NOMO-1 (cell line): ENCODE measurements at regions not wholly inside any gene's neighbourhood (a gene's known extent, or its start where the extent isn't known, plus 50 kb on each side); places are given as distances from the start of the nearest gene placed in this dataset.
"Not testable (repeated sequence)": the region's sequence is repeated elsewhere in the genome, so short reads cannot be mapped to it uniquely, and the experiment has no call there.

ENCODE experiments used
- DNase-seq, 2 experiments: peaks; one replicate each; lab custom pipeline; 2025; ENCODE audit not compliant: unreplicated experiment in 2 of 2; lab: John Stamatoyannopoulos, UW

DNA sequence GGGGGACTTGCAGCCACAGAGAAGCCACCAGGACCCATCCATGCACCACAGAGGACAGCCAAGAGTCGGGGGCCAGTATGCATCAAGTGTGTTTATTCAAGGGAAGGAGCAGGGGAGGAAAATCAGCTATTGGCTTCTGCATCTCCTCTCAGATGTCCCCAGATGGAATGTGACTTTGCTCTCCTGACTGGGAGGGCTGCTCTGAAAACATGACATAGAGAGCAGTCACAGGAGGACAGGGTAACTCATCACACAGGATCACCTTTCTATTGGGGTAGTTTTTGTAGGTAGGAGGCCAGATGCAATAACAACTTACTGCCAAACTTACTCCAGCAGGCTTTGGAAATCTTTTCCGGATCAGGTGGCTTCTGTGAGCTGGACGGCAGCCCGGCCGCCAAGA is 121.0 kb upstream of the OPCML start:
- DNase-seq, result no peak

DNA sequence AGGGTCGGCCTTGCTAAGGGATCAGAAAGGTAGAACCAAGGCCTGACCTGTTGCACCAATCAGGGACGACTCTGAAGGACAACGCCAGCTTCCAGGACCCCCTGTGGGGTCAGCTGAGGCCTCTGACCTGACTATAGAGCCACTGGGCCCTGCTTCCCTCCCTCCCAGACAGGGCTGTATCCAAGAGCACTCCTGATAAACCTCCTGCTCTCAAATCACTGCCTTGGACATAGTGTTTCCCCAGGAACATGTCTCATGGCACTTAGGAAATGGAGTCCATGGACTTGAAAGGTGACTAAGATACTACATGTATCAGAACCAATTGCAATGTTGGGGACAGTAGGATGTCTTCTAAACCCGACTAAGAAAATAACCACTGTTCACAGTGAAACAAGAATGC is 117.8 kb upstream of the OPCML start:
- no peak for DNase-seq

DNA sequence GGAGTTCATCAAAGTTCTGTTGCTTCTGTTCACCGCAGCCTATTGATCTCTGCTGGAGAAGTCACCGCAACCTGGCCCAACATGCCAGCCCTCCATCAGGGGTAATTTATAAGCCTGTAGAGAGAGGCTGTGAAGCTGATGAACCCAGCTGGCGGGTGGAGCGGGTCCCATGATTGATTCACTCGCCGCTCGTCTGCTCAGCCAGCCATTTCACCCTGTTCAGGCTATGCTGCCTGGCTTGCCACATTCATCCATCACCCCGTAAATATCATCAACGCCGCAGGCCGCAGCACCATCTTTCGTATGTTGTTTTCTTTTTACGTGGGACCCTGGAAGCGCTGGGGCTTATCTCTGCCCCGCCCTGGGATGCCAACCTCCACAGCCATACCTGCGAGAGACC is 116.7 kb upstream of the OPCML start:
- no peak for DNase-seq

DNA sequence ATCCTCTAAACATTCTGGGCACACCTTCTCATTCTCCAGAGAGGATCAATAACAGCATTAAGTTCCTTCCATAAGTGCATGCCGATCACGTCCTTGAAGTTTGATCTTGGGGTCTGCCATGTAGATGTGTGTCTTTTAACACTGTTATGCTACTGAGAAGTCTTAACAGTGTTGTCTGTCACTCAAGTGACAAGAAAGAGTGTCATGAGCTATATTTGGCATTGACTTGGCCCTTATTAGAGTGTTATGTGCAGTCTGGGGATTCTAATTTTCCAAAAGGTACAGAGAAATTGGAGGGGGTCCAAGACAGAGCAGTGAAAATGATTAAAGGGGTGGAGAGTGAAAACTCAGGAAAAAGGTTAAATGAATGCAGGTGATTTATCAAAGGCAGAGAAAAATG is 107.1 kb upstream of the OPCML start:
- DNase-seq, result no peak

DNA sequence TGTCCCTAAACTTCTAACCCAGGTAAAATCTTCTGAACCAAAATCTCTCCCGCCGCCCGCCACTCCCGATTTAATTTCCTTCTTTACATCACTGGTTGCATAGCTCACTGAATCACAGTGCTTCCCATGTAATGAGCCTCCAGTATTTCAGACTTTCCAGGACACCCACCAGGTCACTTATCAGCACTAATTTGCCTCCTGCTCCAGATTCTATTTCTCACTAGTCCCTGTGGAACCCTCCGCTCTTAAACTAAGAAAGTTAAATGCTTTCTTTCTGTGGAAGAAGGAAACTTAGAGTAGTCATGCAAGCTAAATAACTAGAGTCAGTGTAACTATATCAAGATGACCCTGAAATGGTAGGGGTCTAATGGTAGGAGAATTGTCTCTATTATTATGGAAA is 106.6 kb upstream of the OPCML start:
- no peak for DNase-seq

DNA sequence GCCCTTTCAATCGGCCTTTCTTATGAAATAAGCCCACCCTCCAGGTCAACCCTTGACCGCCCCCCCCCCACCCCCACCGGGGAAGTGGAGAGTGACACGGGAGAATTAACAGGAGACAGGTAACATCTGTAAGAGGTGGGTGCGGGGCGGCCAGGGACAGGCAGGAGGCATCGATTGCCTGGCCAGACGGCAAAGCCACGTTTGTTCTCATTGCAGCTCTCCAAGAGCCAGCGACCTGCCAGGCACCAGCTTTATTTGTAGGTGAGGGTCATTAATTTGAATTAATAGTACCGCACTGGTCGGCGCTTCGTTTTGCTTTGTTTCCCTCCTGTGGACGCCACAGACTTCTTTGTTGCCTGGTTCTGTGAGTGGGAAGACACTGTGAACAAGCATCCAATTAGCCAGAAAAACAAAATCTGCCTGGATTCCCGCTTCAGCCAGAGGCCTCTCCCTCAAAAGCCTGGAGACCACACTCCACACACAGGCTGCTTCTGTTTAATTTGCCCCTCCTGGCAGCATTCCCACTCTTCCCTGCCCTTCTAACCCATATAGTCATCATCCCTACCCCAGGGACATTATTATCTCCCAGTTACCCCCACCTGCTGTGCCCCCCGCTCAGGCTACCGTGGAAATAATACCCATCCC is 104.5 kb upstream of the OPCML start:
- DNase-seq, result no peak

DNA sequence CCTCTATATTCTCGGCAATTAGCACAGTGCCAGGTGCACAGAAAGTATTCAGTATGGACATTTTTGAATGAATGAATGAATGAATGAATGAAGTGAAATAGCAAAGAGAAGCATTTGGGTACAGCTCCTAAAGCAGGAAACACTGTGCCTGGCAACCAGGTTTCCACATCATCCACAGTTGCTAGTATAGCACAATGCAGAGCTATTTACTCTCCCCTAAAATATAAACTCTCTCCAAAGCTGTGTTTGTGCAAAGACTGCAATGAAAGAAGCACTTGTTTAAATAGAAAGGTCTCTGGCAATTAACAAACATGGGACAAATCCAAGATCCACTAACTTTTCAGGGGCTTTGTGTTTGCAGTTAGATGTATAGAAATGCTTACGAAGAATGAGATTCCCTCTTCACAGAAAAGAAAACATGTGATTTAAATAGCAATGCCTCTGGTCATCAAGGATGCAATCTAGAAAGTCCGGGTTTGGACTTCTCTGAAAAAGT is 103.0 kb upstream of the OPCML start:
- DNase-seq, result no peak

DNA sequence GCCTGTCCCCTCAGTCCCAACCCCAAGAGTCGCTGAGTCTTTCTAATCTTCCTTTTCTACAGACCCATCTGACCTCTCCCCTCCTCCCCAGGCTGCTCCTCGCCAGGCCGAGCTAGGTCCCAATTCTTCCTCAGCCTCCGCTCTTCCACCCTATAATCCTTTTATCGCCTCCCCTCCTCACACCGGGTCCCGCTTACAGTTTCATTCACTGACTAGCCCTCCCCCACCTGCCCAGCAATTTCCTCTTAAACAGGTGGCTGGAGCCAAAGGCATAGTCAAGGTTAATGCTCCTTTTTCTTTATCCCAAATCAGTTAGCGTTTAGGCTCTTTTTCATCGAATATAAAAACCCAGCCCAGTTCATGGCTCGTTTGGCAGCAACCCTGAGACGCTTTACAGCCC is 96.1 kb upstream of the OPCML start:
- DNase-seq, result not testable (repeated sequence)

DNA sequence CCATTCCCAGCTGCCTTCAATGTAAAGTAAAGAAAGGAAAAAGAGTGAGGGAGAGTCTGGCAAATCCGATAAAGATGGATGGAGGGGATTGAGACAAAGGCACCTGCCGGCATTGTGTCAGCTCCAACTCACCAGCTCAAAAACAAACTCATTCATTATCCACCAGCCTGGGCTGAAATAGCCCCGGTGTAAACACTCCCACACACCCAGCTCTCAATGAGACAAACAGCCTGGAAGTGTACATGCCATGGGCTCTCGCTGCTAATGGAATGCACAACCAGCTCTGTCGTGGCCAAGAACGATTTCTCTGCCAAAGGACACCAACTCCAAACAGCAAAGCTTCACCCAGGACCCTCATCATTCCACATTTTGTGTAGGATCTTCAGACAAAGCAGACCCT is 89.3 kb upstream of the OPCML start:
- no peak for DNase-seq

DNA sequence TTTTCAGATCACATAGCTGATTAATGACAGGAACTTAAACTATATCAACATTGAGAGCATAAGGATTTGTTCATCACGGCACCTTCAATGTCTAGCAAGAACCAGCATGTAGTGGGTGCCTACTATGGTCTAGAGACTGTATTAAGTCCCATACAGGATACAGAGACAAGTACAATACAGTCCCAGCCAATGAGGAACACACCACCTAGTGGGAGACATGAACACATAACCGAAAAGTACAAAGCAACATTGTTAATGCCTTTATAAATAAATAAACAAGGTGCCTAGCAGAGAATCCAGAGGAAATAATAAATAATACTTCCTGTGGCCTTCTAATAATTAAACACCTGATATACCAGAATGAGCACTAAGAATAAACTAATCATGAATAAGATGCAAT is 87.7 kb upstream of the OPCML start:
- peak in 1 of 2 experiments; percentile 12 for DNase-seq

DNA sequence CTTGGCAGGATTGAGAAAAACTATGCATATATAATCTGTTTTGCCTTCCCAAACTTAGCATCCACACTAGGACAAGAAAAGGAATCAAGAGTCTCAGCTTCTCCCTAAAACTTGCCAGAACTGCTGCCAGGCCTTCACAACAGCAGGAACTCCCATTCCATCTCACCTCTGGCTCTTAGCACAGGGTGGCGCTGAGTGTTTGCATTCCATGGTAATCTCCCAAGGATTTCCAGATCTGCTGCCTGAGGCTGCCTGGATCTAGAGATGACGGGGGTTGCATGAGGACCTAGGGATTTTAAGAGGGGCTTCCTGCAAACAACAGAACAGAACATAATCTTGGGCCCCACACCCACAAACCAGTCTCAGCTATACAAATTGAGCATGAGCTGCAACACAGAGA is 87.1 kb upstream of the OPCML start:
- DNase-seq, result no peak

DNA sequence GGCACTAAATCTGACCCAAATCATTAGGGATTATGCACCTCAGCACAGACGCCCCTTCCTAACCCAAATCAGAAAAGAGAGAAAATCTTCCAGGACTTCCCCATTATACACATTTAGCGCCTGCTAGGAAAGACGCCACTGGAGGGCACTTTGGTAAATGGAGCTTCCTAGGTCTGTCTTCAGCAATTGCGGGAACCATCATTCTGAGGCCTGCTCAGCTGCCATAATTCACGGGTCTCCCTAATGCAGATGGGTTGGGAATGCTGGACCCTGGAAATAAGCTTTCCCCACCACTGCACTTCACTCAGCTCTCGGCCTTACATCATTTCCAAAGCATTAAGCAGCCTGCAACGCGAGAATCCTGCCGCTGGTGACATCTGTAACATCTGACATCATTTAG is 86.2 kb upstream of the OPCML start:
- no peak for DNase-seq

DNA sequence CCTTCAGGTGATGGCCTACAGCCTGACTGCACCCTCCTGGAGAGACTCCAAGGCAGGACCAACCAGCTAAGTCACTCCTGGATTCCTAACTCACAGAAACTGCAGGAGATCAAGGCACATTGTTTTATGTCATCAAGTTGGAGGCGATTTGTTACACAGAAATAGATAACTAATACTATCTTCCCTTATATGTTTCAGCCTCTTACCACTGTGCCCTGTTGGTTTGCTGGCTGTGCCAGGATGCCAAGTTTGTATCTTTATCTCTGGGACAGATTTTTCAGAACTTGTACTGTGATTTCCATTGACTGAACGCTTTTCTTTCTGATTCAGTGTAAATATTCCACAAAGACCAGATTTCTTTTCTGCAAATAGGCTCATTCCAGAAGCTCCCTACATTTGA is 76.2 kb upstream of the OPCML start:
- DNase-seq, result no peak

DNA sequence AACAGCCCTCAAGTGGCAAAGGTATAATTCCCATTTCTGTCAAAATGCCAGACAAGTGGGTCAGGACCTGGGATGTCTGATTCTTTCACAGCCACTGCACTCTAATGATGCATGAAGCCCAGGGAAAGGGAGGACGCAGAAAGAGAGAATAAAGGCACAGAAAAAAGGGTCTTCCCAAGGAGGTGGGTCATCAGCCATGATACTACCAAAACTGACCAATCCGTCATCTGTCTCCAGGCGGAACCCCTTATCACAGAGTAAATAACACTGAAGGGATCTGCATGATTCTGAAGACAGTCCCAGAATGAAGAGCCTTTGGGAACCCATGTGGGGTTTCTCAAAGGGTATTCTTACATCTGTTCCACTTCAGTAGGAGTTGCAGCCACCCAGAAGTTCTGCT is 73.8 kb upstream of the OPCML start:
- DNase-seq, result no peak

DNA sequence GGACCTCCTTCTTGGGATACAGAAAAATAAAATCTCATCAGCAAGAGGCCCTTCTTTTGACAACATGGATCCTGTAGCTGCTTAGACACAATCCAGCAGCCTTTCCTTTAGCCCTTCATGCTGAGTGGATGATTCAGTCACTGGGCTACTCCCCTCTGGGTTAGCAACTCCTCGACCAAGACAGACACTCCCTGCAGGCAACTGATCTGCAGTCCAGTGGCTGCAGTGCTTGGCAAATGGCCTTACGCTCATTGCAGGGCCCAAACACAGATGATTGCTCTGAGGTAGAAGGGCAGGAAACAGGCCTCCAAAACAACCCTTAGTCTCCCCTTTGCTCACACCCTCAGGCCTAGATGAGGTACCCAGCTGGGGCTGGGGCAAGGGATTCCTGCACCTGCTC is 73.2 kb upstream of the OPCML start:
- DNase-seq, result no peak

DNA sequence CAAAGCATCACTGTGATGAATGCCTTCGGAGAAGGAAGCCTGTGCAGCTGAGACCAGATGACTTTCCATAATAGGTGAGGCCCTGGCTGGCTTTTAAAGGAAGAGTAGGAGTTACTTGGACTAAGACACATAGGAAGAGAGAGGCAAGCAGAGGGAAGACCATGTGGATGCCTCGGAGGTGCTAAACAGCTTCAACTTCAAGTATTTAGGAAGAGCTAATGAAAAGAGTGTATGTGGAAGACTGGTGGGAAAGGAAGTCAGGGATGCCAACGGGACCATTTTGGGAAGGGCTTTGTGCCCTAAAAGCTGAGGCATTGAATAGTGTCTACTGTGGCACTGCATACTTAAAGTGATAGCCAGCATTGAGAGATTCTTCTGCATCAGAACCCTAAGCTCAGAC is 69.3 kb upstream of the OPCML start:
- DNase-seq, result no peak

DNA sequence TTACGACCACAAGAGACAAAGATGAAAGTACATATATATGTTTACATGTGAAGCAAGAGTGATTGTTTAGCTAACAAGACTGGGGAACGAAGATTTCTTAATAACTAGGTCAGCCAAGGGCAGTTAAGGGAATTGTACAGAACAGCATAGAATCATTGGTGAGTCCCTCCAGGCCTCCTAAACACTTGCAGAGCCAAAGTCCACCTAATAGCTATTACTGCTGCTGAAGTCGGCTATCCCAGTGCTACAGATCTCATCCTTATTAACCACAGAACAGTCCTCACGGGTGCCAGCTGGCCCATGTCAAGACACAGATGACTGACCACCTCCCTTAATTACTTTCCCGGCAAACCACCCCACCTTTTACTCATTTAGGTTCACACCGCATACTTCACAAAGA is 68.5 kb upstream of the OPCML start:
- DNase-seq, result no peak

DNA sequence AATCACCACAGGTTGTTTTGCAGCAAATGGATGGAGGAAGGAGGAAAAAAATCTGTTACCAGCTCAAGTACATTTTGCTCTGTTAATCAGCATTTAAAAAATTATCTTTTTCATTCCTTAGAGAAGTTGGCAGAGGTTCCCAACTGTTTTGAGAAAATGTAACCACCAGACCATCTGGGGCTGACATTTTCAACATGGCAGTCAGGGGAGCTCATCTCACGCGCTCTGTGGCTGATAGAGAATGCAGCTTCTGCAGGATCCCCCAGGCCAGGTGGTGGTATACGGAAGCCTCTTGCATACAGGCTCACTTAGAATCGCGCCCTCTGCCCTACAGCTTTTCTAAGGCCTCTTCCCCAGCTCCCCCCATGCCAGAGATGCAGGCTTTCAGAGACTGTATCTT is 68.0 kb upstream of the OPCML start:
- DNase-seq, result no peak

DNA sequence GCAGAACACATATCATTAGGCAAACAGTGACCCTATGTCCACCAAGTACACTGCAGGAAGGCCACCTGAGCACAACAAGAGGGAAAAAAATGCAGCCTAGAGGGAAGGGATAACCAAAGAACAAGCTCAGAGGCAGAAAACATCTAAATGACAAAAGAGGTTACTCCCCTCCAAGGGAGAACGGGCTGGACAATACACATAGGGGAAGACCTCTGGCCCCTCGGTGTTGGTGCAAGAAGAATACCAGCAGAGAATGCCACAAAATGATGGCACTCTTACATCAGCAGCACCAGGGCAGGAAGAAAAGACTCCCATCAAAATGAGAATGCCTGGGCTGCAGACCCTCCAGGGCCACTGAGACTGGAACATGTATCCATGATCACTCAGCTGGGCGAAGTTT is 66.6 kb upstream of the OPCML start:
- no peak for DNase-seq

DNA sequence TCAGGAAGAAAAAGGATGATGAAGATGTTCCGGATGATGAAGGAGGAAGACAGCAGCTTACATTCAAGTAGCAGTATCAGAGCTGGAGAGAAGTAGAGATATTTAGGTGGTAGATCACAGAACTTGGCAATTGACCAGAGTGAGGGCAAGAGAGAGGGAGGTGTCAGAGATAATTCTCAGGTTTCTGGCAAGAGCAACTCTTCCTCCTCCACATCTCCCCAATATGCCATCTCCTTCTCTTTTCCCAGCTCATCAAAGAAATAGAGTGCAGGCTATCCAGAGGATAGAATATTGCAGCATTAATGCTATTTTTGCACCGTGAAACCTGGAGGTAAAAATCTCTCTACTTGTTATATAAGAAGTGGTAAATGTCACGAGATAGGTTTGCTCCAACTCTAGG is 64.9 kb upstream of the OPCML start:
- DNase-seq, result no peak

DNA sequence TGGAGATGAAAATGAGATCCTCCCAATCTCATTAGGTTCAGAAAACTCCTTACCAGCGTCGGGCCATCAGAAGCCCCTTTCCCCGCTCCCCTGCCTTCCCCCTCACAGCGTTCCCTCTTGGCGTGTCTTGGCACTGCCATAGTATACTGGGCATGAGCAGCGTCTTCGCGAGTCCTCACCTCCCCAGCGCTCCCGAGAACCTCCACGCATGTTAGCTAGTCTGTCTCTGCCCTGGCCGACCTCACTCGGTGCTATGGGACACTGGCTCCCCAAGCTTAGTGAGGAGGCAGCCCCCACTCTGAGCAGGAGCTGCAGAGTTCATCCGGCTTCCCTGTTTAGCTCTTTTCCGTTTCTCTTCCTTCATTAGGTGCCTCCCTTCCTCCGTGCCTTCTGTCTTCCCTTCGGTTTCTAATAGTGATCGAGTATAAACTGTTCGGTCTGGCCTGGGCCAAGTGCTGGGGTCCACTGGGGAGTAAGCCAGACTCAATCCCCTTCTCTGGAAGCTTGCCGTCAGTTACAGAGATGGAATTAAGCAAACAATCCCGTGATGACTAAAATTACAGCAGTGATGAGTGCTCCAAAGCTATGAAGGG is 63.8 kb upstream of the OPCML start:
- DNase-seq, result no peak

DNA sequence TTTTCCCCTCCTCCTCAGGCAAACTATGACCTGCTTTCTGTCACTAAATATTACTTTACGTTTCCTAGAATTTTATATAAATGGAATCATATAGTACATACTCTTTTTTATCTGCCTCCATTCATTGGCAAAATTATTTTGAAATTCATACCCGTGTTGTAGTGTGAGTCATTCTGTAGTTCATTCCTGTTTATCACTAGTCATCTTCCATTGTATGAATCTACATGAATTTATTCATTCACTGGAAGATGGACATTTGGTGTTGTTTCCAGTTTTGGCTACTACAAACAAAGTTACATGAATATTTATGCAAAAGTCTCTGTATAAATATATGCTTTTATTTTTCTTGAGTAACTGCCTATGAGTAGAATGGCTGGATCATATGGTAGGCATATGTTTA is 60.7 kb upstream of the OPCML start:
- DNase-seq, result no peak
